NCI-H1105 (cell line): ENCODE measurements at regions not wholly inside any gene's neighbourhood (a gene's known extent, or its start where the extent isn't known, plus 50 kb on each side); places are given as distances from the start of the nearest gene placed in this dataset.
"Not testable (repeated sequence)": the region's sequence is repeated elsewhere in the genome, so short reads cannot be mapped to it uniquely, and the experiment has no call there.

Experiments
- DNase-seq: peaks from one replicate; lab custom pipeline; 2025; lab: John Stamatoyannopoulos, UW

GRCh38 chr2:84132370-84132769 is 326.7 kb downstream of the SUCLG1 start:
- DNase-seq, result no peak

- no peak for DNase-seq
Observed at GRCh38 chr2:84131278-84131830, 327.7 kb downstream of the SUCLG1 start.

DNA sequence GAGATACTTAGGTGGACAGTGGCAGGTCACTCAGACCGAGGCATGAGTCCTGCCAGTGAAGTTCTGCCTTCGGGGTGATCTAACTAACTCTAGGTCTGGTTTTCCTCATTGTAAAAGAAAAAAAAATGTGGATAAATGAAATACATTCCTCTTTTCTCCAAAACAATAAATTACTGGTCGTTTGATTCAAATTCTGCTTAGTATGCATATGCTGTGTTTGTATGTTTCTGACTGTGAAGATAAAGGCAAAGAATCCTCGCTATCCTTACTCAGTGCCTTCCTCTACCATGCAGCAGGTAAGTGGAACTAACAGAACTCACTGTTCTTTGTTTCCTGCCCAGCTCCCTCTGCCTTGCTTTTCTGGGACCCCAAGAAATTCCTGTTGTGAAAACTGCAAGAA is 330.1 kb downstream of the SUCLG1 start:
- no peak for DNase-seq

DNA sequence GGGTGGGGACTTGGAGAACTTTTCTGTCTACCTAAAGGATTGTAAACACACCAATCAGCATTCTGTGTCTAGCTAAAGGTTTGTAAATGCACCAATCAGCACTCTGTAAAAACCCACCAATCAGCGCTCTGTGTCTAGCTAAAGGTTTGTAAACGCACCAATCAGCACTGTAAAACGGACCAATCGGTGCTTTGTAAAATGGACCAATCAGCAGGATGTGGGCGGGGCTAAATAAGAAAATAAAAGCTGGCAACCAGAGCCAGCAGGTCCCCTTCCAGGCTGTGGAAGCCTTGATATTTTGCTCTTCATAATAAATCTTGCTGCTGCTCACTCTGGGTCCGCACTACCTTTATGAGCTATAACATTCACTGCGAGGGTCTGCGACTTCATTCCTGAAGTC is 331.3 kb downstream of the SUCLG1 start:
- DNase-seq, result not testable (repeated sequence)

DNA sequence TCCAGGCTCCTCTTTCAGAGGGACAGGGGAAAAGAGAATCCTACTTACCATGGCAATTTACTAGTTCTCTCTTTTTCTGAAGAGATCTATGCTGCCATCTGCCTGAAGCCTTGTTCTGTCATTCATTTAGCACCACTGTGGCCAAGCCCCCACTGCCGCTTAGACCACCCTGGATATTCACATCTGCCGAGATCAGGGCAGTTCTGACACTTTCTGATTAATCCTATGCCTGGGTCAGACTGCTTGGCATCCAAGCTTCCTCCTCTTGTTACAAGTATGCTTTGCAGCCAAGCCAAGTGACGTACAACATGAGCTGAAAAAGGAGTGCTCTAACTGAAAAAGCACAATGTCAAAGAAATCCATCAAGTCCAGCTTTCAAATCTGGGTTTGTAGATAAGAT is 332.6 kb downstream of the SUCLG1 start:
- no peak for DNase-seq

DNA sequence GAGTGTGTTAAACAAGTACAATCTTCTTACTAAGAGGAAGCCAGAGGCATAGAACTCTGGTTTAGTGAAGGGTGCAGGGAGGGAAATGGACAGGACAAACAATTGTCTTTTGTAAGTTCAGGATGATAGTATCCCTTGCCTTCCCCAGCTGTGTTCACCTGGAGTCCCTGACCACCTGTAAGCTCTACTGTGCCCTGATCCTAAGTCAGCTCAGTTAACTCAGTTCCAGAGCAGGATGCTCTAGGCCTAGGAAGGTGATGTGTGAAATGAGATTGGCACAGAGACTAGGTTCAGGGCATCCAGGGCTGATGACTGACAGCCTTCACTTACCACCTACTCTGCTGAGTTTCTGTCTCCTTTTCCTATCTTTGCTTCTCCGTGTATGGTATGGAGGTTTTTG is 333.0 kb downstream of the SUCLG1 start:
- DNase-seq, result no peak

GRCh38 chr2:84116143-84116542 is 342.9 kb downstream of the SUCLG1 start:
- no peak for DNase-seq

GRCh38 chr2:84115173-84115857 is 343.8 kb downstream of the SUCLG1 start:
- no peak for DNase-seq

- DNase-seq, result not testable (repeated sequence)
Observed at GRCh38 chr2:84103816-84104527, 355.1 kb downstream of the SUCLG1 start.

GRCh38 chr2:84102274-84102673 is 356.8 kb downstream of the SUCLG1 start:
- no peak for DNase-seq

DNA sequence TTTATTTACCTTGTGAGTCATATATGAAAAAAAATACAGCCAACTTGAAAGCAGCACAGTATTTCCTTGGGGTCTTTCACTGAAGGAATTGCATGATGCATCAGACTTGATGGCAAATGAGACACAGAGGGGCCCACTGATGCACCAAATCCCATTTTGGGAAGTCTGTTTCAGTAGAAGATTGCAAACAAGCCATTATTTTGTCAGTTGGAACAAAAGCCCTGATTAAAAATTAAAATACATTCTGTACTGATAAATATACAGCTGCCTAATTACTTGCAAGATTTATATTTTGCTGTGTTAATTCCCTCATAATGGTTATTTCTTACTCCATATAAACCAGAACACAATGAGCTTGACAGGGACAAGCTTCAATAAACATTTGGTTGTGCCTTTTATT is 370.4 kb downstream of the SUCLG1 start:
- no peak for DNase-seq

- DNase-seq, result no peak
Observed at GRCh38 chr2:84085562-84085961, 373.5 kb downstream of the SUCLG1 start.

- DNase-seq, result no peak
Observed at GRCh38 chr2:84084856-84085255, 374.2 kb downstream of the SUCLG1 start.

DNA sequence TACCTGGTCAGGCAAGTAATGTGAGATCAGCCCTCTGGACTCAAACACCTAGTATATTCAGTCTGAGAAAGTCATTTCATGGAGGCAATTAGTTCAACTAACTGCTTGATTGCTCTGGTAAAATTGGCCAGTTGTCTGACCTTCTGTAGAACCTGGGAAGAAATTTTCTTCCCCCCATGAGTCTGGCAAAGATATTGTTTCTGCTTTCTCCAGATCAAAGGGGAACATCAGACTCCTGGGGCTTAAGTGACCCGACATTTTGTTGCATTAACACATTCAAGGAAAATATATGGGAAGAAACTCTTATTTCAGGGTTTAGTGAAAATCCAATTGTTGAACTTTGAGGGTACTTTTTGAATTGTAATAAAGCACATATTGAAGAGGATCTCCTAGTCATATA is 375.1 kb downstream of the SUCLG1 start:
- DNase-seq, result no peak

- no peak for DNase-seq
Observed at GRCh38 chr2:84078471-84078870, 380.6 kb downstream of the SUCLG1 start.

GRCh38 chr2:84077496-84077895 is 381.6 kb downstream of the SUCLG1 start:
- peak; percentile 14 for DNase-seq

DNA sequence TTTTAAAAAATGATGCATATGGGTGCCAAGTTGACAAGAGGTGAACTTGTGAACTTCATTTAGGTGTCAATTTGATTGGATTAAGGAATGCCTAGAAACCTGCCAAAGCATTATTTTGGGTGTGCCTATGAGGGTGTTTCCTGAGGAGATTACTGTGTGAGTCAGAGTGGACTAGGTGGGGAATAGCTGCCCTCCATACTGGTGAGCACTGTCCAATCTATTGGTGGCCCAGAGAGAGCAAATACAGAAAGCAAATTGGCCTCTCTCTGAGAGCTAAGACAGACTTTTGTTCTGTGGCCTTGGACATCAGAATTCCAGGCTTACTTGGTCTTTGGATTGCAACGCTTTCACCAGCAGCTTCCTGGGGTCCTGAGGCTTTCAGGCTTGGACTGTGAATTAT is 388.0 kb downstream of the SUCLG1 start:
- no peak for DNase-seq

GRCh38 chr2:84065857-84066256 is 393.2 kb downstream of the SUCLG1 start:
- DNase-seq, result no peak

GRCh38 chr2:84057917-84058560 is 401.0 kb downstream of the SUCLG1 start:
- DNase-seq, result no peak

DNA sequence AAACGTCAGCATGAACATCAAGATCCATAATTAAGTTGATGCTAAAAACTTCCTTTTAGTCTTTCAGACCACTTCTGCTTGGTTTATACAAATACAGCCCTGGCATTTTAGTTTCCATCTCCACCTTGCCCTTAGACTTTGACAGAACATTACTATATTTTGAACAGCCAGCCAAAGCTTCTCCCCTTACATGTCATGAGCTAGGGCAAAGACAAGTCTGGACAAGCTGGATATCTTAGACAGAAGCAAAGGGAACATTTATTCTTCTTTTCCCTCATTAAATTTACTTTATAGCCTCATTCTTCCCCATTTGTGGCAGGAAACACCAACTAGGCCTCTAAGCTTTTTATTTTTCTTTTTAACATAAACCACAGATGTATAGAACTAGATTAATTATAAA is 403.3 kb downstream of the SUCLG1 start:
- no peak for DNase-seq

DNA sequence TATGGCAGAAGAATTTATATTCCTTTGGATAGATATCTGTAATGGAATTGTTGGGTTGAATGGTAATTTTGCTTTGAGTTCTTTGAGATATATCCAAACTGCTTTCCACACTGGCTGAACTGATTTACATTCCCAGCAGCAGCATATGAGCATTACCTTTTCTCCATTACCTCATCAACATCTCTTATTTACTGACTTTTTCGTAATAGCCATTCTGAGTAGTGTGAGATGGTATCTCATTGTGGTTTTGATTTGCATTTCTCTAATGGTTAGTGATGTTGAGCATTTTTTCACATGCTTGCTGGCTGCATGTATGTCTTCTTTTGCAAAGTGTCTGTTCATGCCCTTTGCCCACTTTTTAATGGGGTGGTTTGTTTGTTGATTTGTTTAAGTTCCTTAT is 404.5 kb downstream of the SUCLG1 start:
- not testable (repeated sequence) for DNase-seq

GRCh38 chr2:84052913-84053312 is 406.2 kb downstream of the SUCLG1 start:
- DNase-seq, result no peak

DNA sequence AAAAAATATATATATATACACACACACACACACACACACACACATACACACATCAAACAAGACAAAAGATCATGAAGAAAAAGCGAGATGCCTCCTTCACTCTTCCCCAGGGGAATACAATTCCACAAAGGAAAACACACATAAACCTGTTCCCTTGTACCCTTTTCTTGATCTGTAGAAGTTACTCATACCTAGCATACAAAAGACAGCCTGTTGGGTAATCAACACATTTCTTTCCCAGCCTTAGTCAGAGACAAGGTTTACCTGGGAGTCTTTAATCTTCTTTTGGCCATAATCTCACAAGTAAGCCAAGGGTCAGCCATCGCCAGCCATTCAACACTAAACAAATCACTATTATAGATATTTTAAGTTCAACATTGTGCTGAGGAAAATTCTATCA is 407.0 kb downstream of the SUCLG1 start:
- no peak for DNase-seq
